Prostate gland (tissue), 2 donors: ENCODE measurements at regions not wholly inside any gene's neighbourhood (a gene's known extent, or its start where the extent isn't known, plus 50 kb on each side); places are given as distances from the start of the nearest gene placed in this dataset.
A peak's percentile ranks its signal among the peaks of the same experiment; 100 is the strongest.

Experiments used
- DNase-seq: peaks from one replicate; pipeline ENCODE4 v3.0.0-alpha.2; 2019; ENCODE audit warnings: low spot score
- H3K27ac ChIP-seq, 2 donors: fragments of 200-600 bp; sonication (generic); 2 replicates each; pipeline ENCODE4 v1.5.1; 2017 to 2019
- H3K27me3 ChIP-seq: fragments of 200-600 bp; sonication (generic); replicated peaks from 2 replicates; pipeline ENCODE4 v1.5.1; 2019; ENCODE audit not compliant: insufficient read depth
- H3K36me3 ChIP-seq, 2 donors: fragments of 200-600 bp; sonication (generic); 1 replicate in 1 of 2; 2 replicates in 1 of 2; pipeline versions ENCODE4 v1.5.1 to v1.8.1; 2017 to 2019
- H3K4me1 ChIP-seq: fragments of 200-600 bp; sonication (generic); replicated peaks from 2 replicates; pipeline ENCODE4 v1.5.1; 2019
- H3K4me3 ChIP-seq, 2 donors: fragments of 200-600 bp; sonication (generic); 2 replicates each; pipeline ENCODE4 v1.5.1; 2017 to 2019
- H3K9me3 ChIP-seq: fragments of 200-600 bp; sonication (generic); 2 replicates; pipeline ENCODE4 v1.5.1; 2017
- CTCF ChIP-seq, 4 experiments: fragments of 200-600 bp in 2 of 4; fragments of 450-650 bp in 2 of 4; sonication (generic) in 2 of 4; IDR thresholded peaks; 1 replicate in 3 of 4; 2 replicates in 1 of 4; pipeline ENCODE4 v1.5.1; 2016 to 2019; ENCODE audit warnings: antibody characterized with exemption in 4 of 4, mild to moderate bottlenecking in 2 of 4, moderate library complexity in 2 of 4
- POLR2A ChIP-seq: fragments of 450-650 bp; IDR thresholded peaks from one replicate; pipeline ENCODE4 v1.6.1; 2016; ENCODE audit warnings: antibody characterized with exemption, mild to moderate bottlenecking
- POLR2AphosphoS5 ChIP-seq: sonication (generic); formaldehyde crosslinking; IDR thresholded peaks from one replicate; pipeline ENCODE4 v1.6.1; 2017; ENCODE audit warnings: antibody characterized with exemption
- WGBS: methylation state at CpG from one replicate; pipeline ENCODE4 v1.1.5; 2018; 5-methylcytosine and 5-hydroxymethylcytosine counted together
- intact Hi-C: fragments of 100-400 bp; cut with DNase I; formaldehyde crosslinking; loops from one replicate; pipeline ENCODE4 v1.14.2; 2022

DNA sequence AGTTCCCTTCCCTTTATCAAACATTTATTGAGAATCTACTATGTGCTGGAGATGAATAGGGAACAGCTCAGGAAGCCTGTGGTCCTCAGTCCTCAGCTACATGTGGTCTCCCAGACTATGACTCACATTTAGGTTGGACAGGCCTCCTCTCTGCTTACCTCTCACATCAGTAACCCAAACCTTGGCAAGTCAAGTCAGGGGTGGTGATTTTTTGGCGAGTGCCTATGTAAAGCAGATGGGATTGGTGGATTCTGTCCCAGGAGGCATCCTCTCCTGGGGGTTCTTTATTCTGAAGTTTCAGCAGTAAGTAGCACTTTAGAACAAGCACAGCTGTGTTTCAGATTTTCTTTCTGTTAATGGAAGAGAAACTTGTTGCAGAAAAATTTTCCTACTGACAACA, 241.3 kb downstream of the PRDM2 start:
- H3K36me3 ChIP-seq = no peaks in the 10 kb centered on the region
- intact Hi-C loops = no loop called here
- H3K4me3 ChIP-seq = no peak overlapping the region
- WGBS = 80% methylated on average over 1 of the region's 1 CpG
- no peaks in the 10 kb centered on the region for H3K9me3 ChIP-seq
- no peaks in the 10 kb centered on the region for H3K4me1 ChIP-seq
- H3K27ac ChIP-seq = no peak overlapping the region
- TF ChIP-seq POLR2AphosphoS5 = no peak
- no peak for TF ChIP-seq POLR2A
- TF ChIP-seq CTCF (IDR thresholded peaks at IDR 0.05) = no peak
- H3K27me3 ChIP-seq = no peaks in the 10 kb centered on the region
- no peak for DNase-seq

DNA sequence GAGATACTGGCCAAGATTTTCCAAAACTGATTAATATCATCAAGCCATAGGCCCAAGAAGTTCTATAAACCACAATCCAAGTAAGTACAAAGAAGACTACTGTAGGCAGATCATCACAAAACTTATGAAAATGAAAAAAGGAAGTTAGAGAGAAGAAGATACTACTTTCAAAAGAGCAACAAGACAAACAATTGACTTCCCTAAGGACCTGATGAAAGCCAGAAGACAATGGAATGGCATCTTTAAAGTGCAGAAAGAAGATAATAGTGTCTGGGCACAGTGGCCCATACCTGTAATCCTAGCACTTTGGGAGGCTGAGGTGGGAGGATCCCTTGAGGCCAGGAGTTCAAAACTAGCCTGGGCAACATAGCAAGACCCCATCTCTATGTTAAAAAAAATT, 243.1 kb downstream of the PRDM2 start:
- H3K4me3 ChIP-seq = no peak overlapping the region
- H3K4me1 ChIP-seq = no peaks in the 10 kb centered on the region
- H3K36me3 ChIP-seq = no peaks in the 10 kb centered on the region
- TF ChIP-seq POLR2A (no peak), POLR2AphosphoS5 (no peak), CTCF (IDR thresholded peaks at IDR 0.05) (no peak)
- intact Hi-C loops = no loop called here
- H3K27ac ChIP-seq = no peak overlapping the region
- H3K27me3 ChIP-seq = no peaks in the 10 kb centered on the region
- H3K9me3 ChIP-seq = no peaks in the 10 kb centered on the region
- no peak for DNase-seq

- H3K36me3 ChIP-seq = no peaks in the 10 kb centered on the region
- no peak for DNase-seq
- H3K27me3 ChIP-seq = no peaks in the 10 kb centered on the region
- no peaks in the 10 kb centered on the region for H3K4me1 ChIP-seq
- intact Hi-C loops = no loop called here
- TF ChIP-seq CTCF (IDR thresholded peaks at IDR 0.05) (no peak), POLR2A (no peak), POLR2AphosphoS5 (no peak)
- no peaks in the 10 kb centered on the region for H3K9me3 ChIP-seq
- no peak overlapping the region for H3K4me3 ChIP-seq
- WGBS = 76% methylated on average over 2 of the region's 2 CpGs
- no peak overlapping the region for H3K27ac ChIP-seq
Measured at GRCh38 chr1:13945856-13946255, 245.9 kb downstream of the PRDM2 start.

- no peaks in the 10 kb centered on the region for H3K4me1 ChIP-seq
- TF ChIP-seq POLR2A (no peak), POLR2AphosphoS5 (no peak), CTCF (IDR thresholded peaks at IDR 0.05) (no peak)
- H3K4me3 ChIP-seq = no peak overlapping the region
- no peak overlapping the region for H3K27ac ChIP-seq
- H3K36me3 ChIP-seq = no peaks in the 10 kb centered on the region
- no peaks in the 10 kb centered on the region for H3K9me3 ChIP-seq
- H3K27me3 ChIP-seq = no peaks in the 10 kb centered on the region
- no peak for DNase-seq
- intact Hi-C loops = no loop called here
- 95% methylated on average over 7 of the region's 7 CpGs for WGBS
Measured at GRCh38 chr1:13947658-13948057, 247.7 kb downstream of the PRDM2 start.

- no peaks in the 10 kb centered on the region for H3K4me1 ChIP-seq
- TF ChIP-seq POLR2AphosphoS5 (no peak), CTCF (IDR thresholded peaks at IDR 0.05) (no peak), POLR2A (no peak)
- no peak overlapping the region for H3K4me3 ChIP-seq
- no peaks in the 10 kb centered on the region for H3K36me3 ChIP-seq
- H3K27ac ChIP-seq = peak overlapping the region; percentile 30 to 59
- 67% methylated on average over 5 of the region's 5 CpGs for WGBS
- DNase-seq = no peak
- H3K9me3 ChIP-seq = no peaks in the 10 kb centered on the region
- H3K27me3 ChIP-seq = no peaks in the 10 kb centered on the region
- intact Hi-C loops = no loop called here
Measured at GRCh38 chr1:13948396-13948795, 248.4 kb downstream of the PRDM2 start.
